ENCODE measurements at regions not wholly inside any gene's neighbourhood (a gene's known extent, or its start where the extent isn't known, plus 50 kb on each side); places are given as distances from the start of the nearest gene placed in this dataset.
A peak's percentile ranks its signal among the peaks of the same experiment; 100 is the strongest.

GRCh38 chr5:133829786-133830185, 138.6 kb downstream of the C5orf15 start:
- no peak for DNase-seq (ENCODE audit: low spot score)

GRCh38 chr5:133828722-133829121, 139.7 kb downstream of the C5orf15 start:
- DNase-seq (ENCODE audit: low spot score) = peak; percentile 64

- no peak for DNase-seq (ENCODE audit: low spot score)
These were observed 140.6 kb downstream of the C5orf15 start for GRCh38 chr5:133827830-133828229.

GRCh38 chr5:133827011-133827410, 141.4 kb downstream of the C5orf15 start:
- DNase-seq (ENCODE audit: low spot score) = no peak

GRCh38 chr5:133825631-133826289, 142.7 kb downstream of the C5orf15 start:
- no peak for DNase-seq (ENCODE audit: low spot score)

GRCh38 chr5:133824661-133825254, 143.7 kb downstream of the C5orf15 start:
- DNase-seq (ENCODE audit: low spot score) = no peak

GRCh38 chr5:133821889-133822288, 146.5 kb downstream of the C5orf15 start:
- no peak for DNase-seq (ENCODE audit: low spot score)

GRCh38 chr5:133821311-133821741, 147.1 kb downstream of the C5orf15 start:
- no peak for DNase-seq (ENCODE audit: low spot score)

- DNase-seq (ENCODE audit: low spot score) = no peak
These were observed 147.9 kb downstream of the C5orf15 start for GRCh38 chr5:133820507-133820906.

GRCh38 chr5:133819977-133820471, 148.4 kb downstream of the C5orf15 start:
- DNase-seq (ENCODE audit: low spot score) = no peak

GRCh38 chr5:133818869-133819600, 149.4 kb downstream of the C5orf15 start:
- no peak for DNase-seq (ENCODE audit: low spot score)

GRCh38 chr5:133818031-133818431, 150.4 kb downstream of the C5orf15 start:
- no peak for DNase-seq (ENCODE audit: low spot score)

- DNase-seq (ENCODE audit: low spot score) = no peak
These were observed 151.0 kb downstream of the C5orf15 start for GRCh38 chr5:133817456-133817855.

- DNase-seq (ENCODE audit: low spot score) = no peak
These were observed 151.6 kb downstream of the C5orf15 start for GRCh38 chr5:133816791-133817190.

- DNase-seq (ENCODE audit: low spot score) = no peak
These were observed 154.3 kb downstream of the C5orf15 start for GRCh38 chr5:133814152-133814551.

- no peak for DNase-seq (ENCODE audit: low spot score)
These were observed 157.3 kb downstream of the C5orf15 start for GRCh38 chr5:133811168-133811567.

- DNase-seq (ENCODE audit: low spot score) = no peak
These were observed 158.6 kb downstream of the C5orf15 start for GRCh38 chr5:133809801-133810200.

- DNase-seq (ENCODE audit: low spot score) = no peak
These were observed 161.1 kb downstream of the C5orf15 start for GRCh38 chr5:133807348-133807747.

GRCh38 chr5:133806847-133807246, 161.6 kb downstream of the C5orf15 start:
- no peak for DNase-seq (ENCODE audit: low spot score)

GRCh38 chr5:133801955-133802751, 166.3 kb downstream of the C5orf15 start:
- no peak for DNase-seq (ENCODE audit: low spot score)

- DNase-seq (ENCODE audit: low spot score) = no peak
These were observed 167.0 kb downstream of the C5orf15 start for GRCh38 chr5:133801431-133801830.

- no peak for DNase-seq (ENCODE audit: low spot score)
These were observed 168.7 kb downstream of the C5orf15 start for GRCh38 chr5:133799571-133800237.

All from pons (tissue), 1 donor.